ENCODE measurements at regions not wholly inside any gene's neighbourhood (a gene's known extent, or its start where the extent isn't known, plus 50 kb on each side); places are given as distances from the start of the nearest gene placed in this dataset.

- Histone ChIP-seq H3K4me3 (no peak overlapping the region), H3K9me3 (no peaks in the 10 kb centered on the region)
- intact Hi-C loops (cut with DNase I) = no loop called here
Measured at GRCh38 chr15:94031072-94031471, 200.3 kb upstream of the MCTP2 start.

GRCh38 chr15:94029495-94029894 is 201.9 kb upstream of the MCTP2 start:
- H3K4me3 ChIP-seq = no peak overlapping the region
- no peaks in the 10 kb centered on the region for H3K36me3 ChIP-seq
- intact Hi-C loops (cut with DNase I) = loop anchor here (5.0 kb wide), 1 partner anchor 73 kb away; no protein-coding TSS in a partner anchor
- no peaks in the 10 kb centered on the region for H3K9me3 ChIP-seq
- H3K4me1 ChIP-seq = no peaks in the 10 kb centered on the region
- no peak for TF ChIP-seq CTCF (IDR thresholded peaks at IDR 0.05)
- no peak overlapping the region for H3K9ac ChIP-seq (ENCODE audit: low read depth in 2 of 2, low read length in 2 of 2)
- H3K27me3 ChIP-seq = no peaks in the 10 kb centered on the region
- no peak for DNase-seq
- no peak overlapping the region for H3K27ac ChIP-seq

More at GRCh38 chr15:94031072-94031471, 200.3 kb upstream of the MCTP2 start:
- TF ChIP-seq CTCF (IDR thresholded peaks at IDR 0.05) = no peak
- no peak overlapping the region for H3K9ac ChIP-seq (ENCODE audit: low read depth in 2 of 2, low read length in 2 of 2)
- no peak for DNase-seq
- H3K27ac ChIP-seq = no peak overlapping the region
- H3K4me1 ChIP-seq = no peaks in the 10 kb centered on the region
- no peaks in the 10 kb centered on the region for H3K36me3 ChIP-seq
- no peaks in the 10 kb centered on the region for H3K27me3 ChIP-seq

GRCh38 chr15:94028809-94029208 is 202.6 kb upstream of the MCTP2 start:
- Histone ChIP-seq H3K4me3 (no peak overlapping the region), H3K36me3 (no peaks in the 10 kb centered on the region), H3K9me3 (no peaks in the 10 kb centered on the region), H3K4me1 (no peaks in the 10 kb centered on the region), H3K9ac (ENCODE audit: low read depth in 2 of 2, low read length in 2 of 2) (no peak overlapping the region), H3K27ac (no peak overlapping the region), H3K27me3 (no peaks in the 10 kb centered on the region)
- DNase-seq = no peak
- intact Hi-C loops (cut with DNase I) = loop anchor here (5.0 kb wide), 1 partner anchor 73 kb away; no protein-coding TSS in a partner anchor
- TF ChIP-seq CTCF (IDR thresholded peaks at IDR 0.05) = no peak

- DNase-seq = no peak
- intact Hi-C loops (cut with DNase I) = loop anchor here (5.0 kb wide), 1 partner anchor 74 kb away; no protein-coding TSS in a partner anchor
- no peaks in the 10 kb centered on the region for H3K4me1 ChIP-seq
- no peaks in the 10 kb centered on the region for H3K9me3 ChIP-seq
- no peak overlapping the region for H3K9ac ChIP-seq (ENCODE audit: low read depth in 2 of 2, low read length in 2 of 2)
- H3K4me3 ChIP-seq = no peak overlapping the region
- H3K27me3 ChIP-seq = no peaks in the 10 kb centered on the region
- TF ChIP-seq CTCF (IDR thresholded peaks at IDR 0.05) = no peak
- no peak overlapping the region for H3K27ac ChIP-seq
- no peaks in the 10 kb centered on the region for H3K36me3 ChIP-seq
Measured at GRCh38 chr15:94028121-94028520, 203.2 kb upstream of the MCTP2 start.

- Histone ChIP-seq H3K4me1 (no peaks in the 10 kb centered on the region), H3K27ac (no peak overlapping the region)
- intact Hi-C loops (cut with DNase I) = loop anchor here (5.0 kb wide), 1 partner anchor 75 kb away; no protein-coding TSS in a partner anchor
Measured at GRCh38 chr15:94027581-94027980, 203.8 kb upstream of the MCTP2 start.

More at GRCh38 chr15:94027581-94027980, 203.8 kb upstream of the MCTP2 start:
- no peak for TF ChIP-seq CTCF (IDR thresholded peaks at IDR 0.05)
- Histone ChIP-seq H3K27me3 (no peaks in the 10 kb centered on the region), H3K9me3 (no peaks in the 10 kb centered on the region), H3K36me3 (no peaks in the 10 kb centered on the region), H3K4me3 (no peak overlapping the region), H3K9ac (ENCODE audit: low read depth in 2 of 2, low read length in 2 of 2) (no peak overlapping the region)
- no peak for DNase-seq
